ENCODE measurements at regions not wholly inside any gene's neighbourhood (a gene's known extent, or its start where the extent isn't known, plus 50 kb on each side); places are given as distances from the start of the nearest gene placed in this dataset.

DNA sequence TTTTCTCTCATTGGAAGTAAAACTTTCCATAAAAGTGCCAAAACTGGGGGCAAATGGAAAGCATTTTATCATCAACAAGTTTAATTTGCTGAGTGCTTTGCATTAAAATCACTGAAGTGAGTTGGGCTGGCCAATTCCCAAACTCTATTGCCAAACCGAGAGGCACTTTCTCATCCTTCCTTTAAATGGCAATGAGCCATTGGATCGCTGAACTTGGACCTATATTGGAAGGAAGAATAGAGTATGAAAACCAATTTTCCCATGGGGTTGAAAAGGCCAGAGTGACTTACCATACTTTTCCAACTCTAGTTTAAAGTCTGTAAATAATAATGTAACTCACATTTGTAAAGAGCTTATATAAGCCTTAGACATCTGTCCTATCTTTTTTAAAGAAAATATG, 189.1 kb upstream of the C1orf87 start:
- no peak overlapping the region for H3K27ac ChIP-seq (ENCODE audit: low read depth in 1 of 2, low read length in 2 of 2)
- Mint-ChIP-seq H3K36me3 (ENCODE audit: low read depth) (no peaks in the 10 kb centered on the region), H3K9me3 (no peaks in the 10 kb centered on the region), H3K4me1 (ENCODE audit: low read depth) (no peaks in the 10 kb centered on the region), H3K27ac (no peak overlapping the region), H3K27me3 (no peaks in the 10 kb centered on the region), H3K4me3 (no peak overlapping the region)
- DNase-seq, result no peak
- intact Hi-C loops (cut with DNase I, micrococcal nuclease), result no loop called here
- no peaks in the 10 kb centered on the region for H3K36me3 ChIP-seq (ENCODE audit: insufficient read depth, low read length)
- TF ChIP-seq, protein P1, sequence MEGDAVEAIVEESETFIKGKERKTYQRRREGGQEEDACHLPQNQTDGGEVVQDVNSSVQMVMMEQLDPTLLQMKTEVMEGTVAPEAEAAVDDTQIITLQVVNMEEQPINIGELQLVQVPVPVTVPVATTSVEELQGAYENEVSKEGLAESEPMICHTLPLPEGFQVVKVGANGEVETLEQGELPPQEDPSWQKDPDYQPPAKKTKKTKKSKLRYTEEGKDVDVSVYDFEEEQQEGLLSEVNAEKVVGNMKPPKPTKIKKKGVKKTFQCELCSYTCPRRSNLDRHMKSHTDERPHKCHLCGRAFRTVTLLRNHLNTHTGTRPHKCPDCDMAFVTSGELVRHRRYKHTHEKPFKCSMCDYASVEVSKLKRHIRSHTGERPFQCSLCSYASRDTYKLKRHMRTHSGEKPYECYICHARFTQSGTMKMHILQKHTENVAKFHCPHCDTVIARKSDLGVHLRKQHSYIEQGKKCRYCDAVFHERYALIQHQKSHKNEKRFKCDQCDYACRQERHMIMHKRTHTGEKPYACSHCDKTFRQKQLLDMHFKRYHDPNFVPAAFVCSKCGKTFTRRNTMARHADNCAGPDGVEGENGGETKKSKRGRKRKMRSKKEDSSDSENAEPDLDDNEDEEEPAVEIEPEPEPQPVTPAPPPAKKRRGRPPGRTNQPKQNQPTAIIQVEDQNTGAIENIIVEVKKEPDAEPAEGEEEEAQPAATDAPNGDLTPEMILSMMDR (IDR thresholded peaks at IDR 0.05), result no peak
- ChIA-PET POLR2A (no interaction called here), CTCF (no interaction called here)
- peaks cover 0 to 3% of the 10 kb centered on the region in 2 experiments for H3K9me3 ChIP-seq (ENCODE audit: control insufficient read depth in 1 of 2, insufficient read depth in 1 of 2, low read length in 2 of 2)
- H3K4me1 ChIP-seq (ENCODE audit: insufficient read depth, low read length), result no peaks in the 10 kb centered on the region
- ATAC-seq (ENCODE audit: poor library complexity), result no peak
- H3K4me3 ChIP-seq (ENCODE audit: low read length), result no peak overlapping the region
- H3K27me3 ChIP-seq (ENCODE audit: control insufficient read depth in 1 of 2, insufficient read depth in 2 of 2, low read length in 2 of 2), result peaks cover 0 to 4% of the 10 kb centered on the region in 2 experiments

DNA sequence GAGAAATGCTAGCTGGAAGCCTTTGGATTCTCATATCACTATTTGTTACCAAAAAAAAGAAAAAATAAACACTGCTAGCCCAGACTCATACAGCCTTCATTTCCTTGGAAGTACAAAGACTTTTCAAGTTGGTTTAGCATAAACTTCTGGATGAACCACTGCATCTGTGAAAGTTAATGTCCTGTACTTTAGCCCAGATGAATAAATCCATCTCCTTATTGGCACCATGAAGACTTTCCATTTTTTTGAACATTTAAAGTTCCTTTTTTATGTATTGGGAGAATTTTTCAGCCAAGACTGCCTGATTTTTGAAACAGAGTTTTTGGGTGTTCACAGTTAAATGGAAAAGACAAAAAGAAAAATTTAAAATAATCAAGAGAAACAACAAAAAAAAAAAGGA, 184.0 kb upstream of the C1orf87 start:
- Histone ChIP-seq H3K4me1 (ENCODE audit: insufficient read depth, low read length) (no peaks in the 10 kb centered on the region), H3K4me3 (ENCODE audit: low read length) (no peak overlapping the region), H3K9me3 (ENCODE audit: control insufficient read depth in 1 of 2, insufficient read depth in 1 of 2, low read length in 2 of 2) (peaks cover 0 to 3% of the 10 kb centered on the region in 2 experiments), H3K27ac (ENCODE audit: low read depth in 1 of 2, low read length in 2 of 2) (no peak overlapping the region), H3K36me3 (ENCODE audit: insufficient read depth, low read length) (no peaks in the 10 kb centered on the region), H3K27me3 (ENCODE audit: control insufficient read depth in 1 of 2, insufficient read depth in 2 of 2, low read length in 2 of 2) (peaks cover 0 to 4% of the 10 kb centered on the region in 2 experiments)
- Mint-ChIP-seq H3K4me3 (no peak overlapping the region), H3K27ac (no peak overlapping the region), H3K27me3 (no peaks in the 10 kb centered on the region), H3K36me3 (ENCODE audit: low read depth) (no peaks in the 10 kb centered on the region), H3K4me1 (ENCODE audit: low read depth) (no peaks in the 10 kb centered on the region), H3K9me3 (no peaks in the 10 kb centered on the region)
- ATAC-seq (ENCODE audit: poor library complexity), result no peak
- CTCF ChIA-PET, result no interaction called here
- TF ChIP-seq, protein P1 (IDR thresholded peaks at IDR 0.05), result no peak
- POLR2A ChIA-PET, result no interaction called here
- DNase-seq, result no peak
- intact Hi-C loops (cut with DNase I, micrococcal nuclease), result no loop called here

DNA sequence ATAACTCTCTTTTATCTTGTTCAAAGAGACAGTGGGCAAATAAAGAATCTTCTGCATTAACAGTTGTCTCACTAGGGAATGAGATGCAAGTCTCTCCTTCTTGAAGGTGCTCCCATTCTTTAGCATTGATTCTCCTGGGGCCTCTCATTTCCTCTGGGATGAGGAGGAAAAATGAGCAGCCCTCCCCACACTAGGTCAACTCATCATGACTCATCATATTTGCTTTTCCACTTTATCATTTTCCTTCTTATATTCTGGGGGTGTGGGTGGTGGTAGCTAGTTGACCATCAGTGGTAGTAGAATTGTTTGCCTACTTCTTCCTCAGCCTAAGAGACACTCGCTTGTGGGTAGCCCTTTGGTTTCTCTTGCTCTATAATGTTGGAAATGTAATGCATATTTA, 182.0 kb upstream of the C1orf87 start:
- H3K27me3 Mint-ChIP-seq, result no peaks in the 10 kb centered on the region
- CTCF ChIA-PET, result no interaction called here
- H3K4me3 Mint-ChIP-seq, result no peak overlapping the region
- H3K27ac ChIP-seq (ENCODE audit: low read depth in 1 of 2, low read length in 2 of 2), result no peak overlapping the region
- peaks cover 0 to 4% of the 10 kb centered on the region in 2 experiments for H3K27me3 ChIP-seq (ENCODE audit: control insufficient read depth in 1 of 2, insufficient read depth in 2 of 2, low read length in 2 of 2)
- H3K4me1 Mint-ChIP-seq (ENCODE audit: low read depth), result no peaks in the 10 kb centered on the region
- POLR2A ChIA-PET, result no interaction called here
- DNase-seq (no peak), ATAC-seq (ENCODE audit: poor library complexity) (no peak)
- H3K36me3 Mint-ChIP-seq (ENCODE audit: low read depth), result no peaks in the 10 kb centered on the region
- H3K4me3 ChIP-seq (ENCODE audit: low read length), result no peak overlapping the region
- H3K4me1 ChIP-seq (ENCODE audit: insufficient read depth, low read length), result no peaks in the 10 kb centered on the region
- peaks cover 0 to 3% of the 10 kb centered on the region in 2 experiments for H3K9me3 ChIP-seq (ENCODE audit: control insufficient read depth in 1 of 2, insufficient read depth in 1 of 2, low read length in 2 of 2)
- intact Hi-C loops (cut with DNase I, micrococcal nuclease), result no loop called here
- TF ChIP-seq, protein P1 (IDR thresholded peaks at IDR 0.05), result no peak
- no peaks in the 10 kb centered on the region for H3K36me3 ChIP-seq (ENCODE audit: insufficient read depth, low read length)
- H3K9me3 Mint-ChIP-seq, result no peaks in the 10 kb centered on the region
- H3K27ac Mint-ChIP-seq, result no peak overlapping the region

All from CD4-positive, alpha-beta T cell (primary cell).